Fibroblast of skin of scalp (primary cell): ENCODE measurements at regions not wholly inside any gene's neighbourhood (a gene's known extent, or its start where the extent isn't known, plus 50 kb on each side); places are given as distances from the start of the nearest gene placed in this dataset.
"Not testable (repeated sequence)": the region's sequence is repeated elsewhere in the genome, so short reads cannot be mapped to it uniquely, and the experiment has no call there.

Experiments
- DNase-seq: peaks from one replicate; pipeline ENCODE4 v3.0.0-alpha.2; 2013

- peak; percentile 78 for DNase-seq
These were observed 380.4 kb downstream of the TNS1 start for GRCh38 chr2:217622205-217623060.

GRCh38 chr2:217621391-217621801 is 381.4 kb downstream of the TNS1 start:
- no peak for DNase-seq

GRCh38 chr2:217618744-217619143 is 384.1 kb downstream of the TNS1 start:
- no peak for DNase-seq

GRCh38 chr2:217617616-217618022 is 385.2 kb downstream of the TNS1 start:
- DNase-seq: peak; percentile 36

GRCh38 chr2:217616936-217617335 is 385.9 kb downstream of the TNS1 start:
- peak; percentile 71 for DNase-seq

GRCh38 chr2:217615171-217615570 is 387.6 kb downstream of the TNS1 start:
- no peak for DNase-seq

GRCh38 chr2:217614498-217614897 is 388.3 kb downstream of the TNS1 start:
- DNase-seq: no peak

- DNase-seq: no peak
These were observed 388.7 kb downstream of the TNS1 start for GRCh38 chr2:217614096-217614495.

- DNase-seq: no peak
These were observed 389.9 kb downstream of the TNS1 start for GRCh38 chr2:217612920-217613319.

GRCh38 chr2:217612211-217612610 is 390.6 kb downstream of the TNS1 start:
- no peak for DNase-seq

- no peak for DNase-seq
These were observed 391.1 kb downstream of the TNS1 start for GRCh38 chr2:217611626-217612127.

GRCh38 chr2:217611056-217611455 is 391.7 kb downstream of the TNS1 start:
- DNase-seq: no peak

- no peak for DNase-seq
These were observed 392.4 kb downstream of the TNS1 start for GRCh38 chr2:217610401-217610814.

GRCh38 chr2:217609952-217610351 is 392.8 kb downstream of the TNS1 start:
- DNase-seq: no peak

GRCh38 chr2:217606296-217606695 is 396.5 kb downstream of the TNS1 start:
- no peak for DNase-seq

GRCh38 chr2:217604527-217605194 is 398.1 kb downstream of the TNS1 start:
- no peak for DNase-seq

GRCh38 chr2:217601601-217602000 is 401.2 kb downstream of the TNS1 start:
- no peak for DNase-seq

- DNase-seq: no peak
These were observed 402.9 kb downstream of the TNS1 start for GRCh38 chr2:217599906-217600305.

GRCh38 chr2:217597681-217598080 is 405.1 kb downstream of the TNS1 start:
- no peak for DNase-seq

- no peak for DNase-seq
These were observed 405.6 kb downstream of the TNS1 start for GRCh38 chr2:217597145-217597544.

GRCh38 chr2:217593732-217594131 is 409.1 kb downstream of the TNS1 start:
- no peak for DNase-seq

GRCh38 chr2:217588266-217588665 is 414.5 kb downstream of the TNS1 start:
- no peak for DNase-seq

- DNase-seq: no peak
These were observed 417.4 kb downstream of the TNS1 start for GRCh38 chr2:217585362-217585761.

- not testable (repeated sequence) for DNase-seq
These were observed 422.4 kb downstream of the TNS1 start for GRCh38 chr2:217580407-217580806.
